OCI-M2 (cell line): ENCODE measurements at regions not wholly inside any gene's neighbourhood (a gene's known extent, or its start where the extent isn't known, plus 50 kb on each side); places are given as distances from the start of the nearest gene placed in this dataset.
"Not testable (repeated sequence)": the region's sequence is repeated elsewhere in the genome, so short reads cannot be mapped to it uniquely, and the experiment has no call there.

Experiments used
- DNase-seq: peaks from one replicate; lab custom pipeline; 2025; ENCODE audit not compliant: unreplicated experiment; lab: John Stamatoyannopoulos, UW

DNA sequence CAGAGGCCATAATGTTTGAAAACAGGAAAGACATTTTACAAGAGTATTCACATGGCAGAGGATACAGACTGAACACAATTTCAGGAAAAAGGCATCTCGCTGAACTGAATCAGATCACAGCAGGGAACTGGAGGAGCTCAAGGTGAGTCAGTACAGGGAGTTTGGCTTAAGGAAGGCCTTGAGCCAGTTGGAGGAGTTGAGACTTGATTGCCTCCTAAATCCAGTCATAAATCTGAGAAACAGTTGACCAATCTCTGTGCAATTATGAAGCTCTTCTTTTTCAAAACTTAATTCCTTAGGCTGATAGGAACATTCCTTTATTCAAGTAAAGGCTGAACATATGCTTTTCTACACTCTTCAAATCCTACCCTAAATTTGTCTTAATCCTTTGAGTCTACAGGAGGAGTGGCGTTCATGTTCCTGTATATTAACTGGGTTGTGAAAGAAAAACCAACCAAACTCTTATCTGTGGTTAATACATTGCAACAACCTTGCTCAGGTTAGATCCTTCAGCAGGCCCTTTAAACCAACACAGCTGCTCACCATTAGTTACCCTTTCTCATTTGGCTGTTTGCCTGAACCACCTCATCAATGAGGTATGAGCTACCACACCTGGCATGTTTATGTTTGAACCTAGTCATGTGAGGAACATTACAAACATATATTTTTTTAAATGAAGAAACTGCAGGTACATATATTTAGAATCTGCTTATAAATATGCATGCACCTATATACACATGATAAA is 404.1 kb upstream of the ATP11B start:
- DNase-seq, result no peak

GRCh38 chr3:182390421-182390820 is 402.9 kb upstream of the ATP11B start:
- no peak for DNase-seq

GRCh38 chr3:182392182-182392937 is 400.9 kb upstream of the ATP11B start:
- no peak for DNase-seq

- no peak for DNase-seq
Measured at GRCh38 chr3:182393151-182393550, 400.2 kb upstream of the ATP11B start.

- no peak for DNase-seq
Measured at GRCh38 chr3:182393830-182394367, 399.4 kb upstream of the ATP11B start.

GRCh38 chr3:182397164-182397563 is 396.1 kb upstream of the ATP11B start:
- no peak for DNase-seq

- no peak for DNase-seq
Measured at GRCh38 chr3:182399978-182400737, 393.1 kb upstream of the ATP11B start.

- DNase-seq, result no peak
Measured at GRCh38 chr3:182400838-182401237, 392.5 kb upstream of the ATP11B start.

DNA sequence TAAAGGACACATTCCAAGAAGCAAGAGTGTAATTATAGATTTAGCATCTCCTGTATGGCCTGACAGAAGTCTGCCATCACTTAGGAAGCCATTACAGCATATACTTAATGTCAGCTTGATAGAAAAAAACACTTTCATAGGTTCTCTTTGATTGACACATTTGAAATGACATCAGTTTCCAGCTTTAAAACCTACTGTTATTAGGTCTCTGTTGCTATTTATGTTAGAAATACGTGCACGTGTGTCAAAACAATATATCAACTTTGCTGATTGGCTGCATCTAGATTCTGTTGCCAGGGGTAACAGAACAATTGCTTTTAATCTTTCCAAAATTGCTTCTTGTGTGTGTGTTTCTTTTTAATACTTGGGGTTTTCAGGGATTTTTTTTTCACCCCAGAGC is 389.3 kb upstream of the ATP11B start:
- no peak for DNase-seq

- no peak for DNase-seq
Measured at GRCh38 chr3:182405759-182406158, 387.5 kb upstream of the ATP11B start.

DNA sequence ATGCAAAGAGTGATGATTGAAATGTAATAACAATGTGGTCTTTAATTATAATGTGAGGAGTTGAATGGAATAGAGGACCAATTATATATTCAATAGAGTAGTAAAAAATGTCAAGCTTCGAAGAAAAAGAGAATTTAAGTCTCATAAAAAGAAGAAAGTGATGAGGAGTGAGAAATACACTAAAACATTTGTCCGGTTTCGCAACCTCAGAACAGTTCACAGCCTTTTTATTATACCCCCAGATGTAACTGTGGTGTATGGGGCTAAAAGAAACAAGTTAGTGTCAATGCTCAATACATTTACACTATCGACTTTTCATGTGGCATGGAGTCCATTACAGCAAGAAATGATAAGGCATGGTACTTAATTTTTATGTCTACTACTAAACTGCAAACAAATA is 386.5 kb upstream of the ATP11B start:
- no peak for DNase-seq

GRCh38 chr3:182410051-182410450 is 383.3 kb upstream of the ATP11B start:
- DNase-seq, result no peak

DNA sequence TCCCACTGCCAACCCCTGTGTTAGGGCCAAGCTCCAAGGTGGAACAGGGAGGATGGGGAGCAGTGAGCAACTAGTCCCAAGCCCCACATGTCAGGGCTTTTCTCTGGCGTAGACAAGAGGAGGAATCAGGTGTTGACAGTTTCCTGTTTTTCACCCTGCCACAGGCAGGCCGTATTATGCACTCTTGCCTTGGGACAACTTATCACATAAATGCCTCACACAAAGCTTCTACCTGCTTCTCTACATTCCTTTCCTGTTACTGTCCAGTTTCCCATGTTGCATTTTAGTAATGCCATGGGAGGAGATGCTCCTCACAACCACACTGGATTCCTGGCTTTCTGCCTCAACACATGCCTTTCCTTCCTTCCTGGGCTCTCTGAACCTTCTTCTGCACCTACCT is 381.2 kb upstream of the ATP11B start:
- DNase-seq, result no peak

DNA sequence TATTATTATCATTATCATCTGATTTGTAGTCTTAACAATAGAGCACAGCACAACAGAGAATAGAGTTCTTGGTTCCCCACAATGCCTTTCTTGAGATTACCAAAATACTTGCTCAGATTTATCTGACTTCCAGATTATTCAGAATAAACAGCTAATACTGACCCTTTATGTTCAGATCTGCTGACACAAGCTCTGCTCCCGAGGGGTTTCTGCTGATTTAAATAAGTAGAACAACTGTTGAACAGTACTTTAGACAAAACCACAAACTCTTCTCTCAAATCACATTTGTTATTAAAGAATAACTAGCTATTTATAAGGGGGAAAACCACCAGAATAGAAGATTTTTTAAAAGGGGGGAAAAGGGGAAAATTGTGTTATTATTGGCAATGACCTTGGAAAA is 380.2 kb upstream of the ATP11B start:
- no peak for DNase-seq

DNA sequence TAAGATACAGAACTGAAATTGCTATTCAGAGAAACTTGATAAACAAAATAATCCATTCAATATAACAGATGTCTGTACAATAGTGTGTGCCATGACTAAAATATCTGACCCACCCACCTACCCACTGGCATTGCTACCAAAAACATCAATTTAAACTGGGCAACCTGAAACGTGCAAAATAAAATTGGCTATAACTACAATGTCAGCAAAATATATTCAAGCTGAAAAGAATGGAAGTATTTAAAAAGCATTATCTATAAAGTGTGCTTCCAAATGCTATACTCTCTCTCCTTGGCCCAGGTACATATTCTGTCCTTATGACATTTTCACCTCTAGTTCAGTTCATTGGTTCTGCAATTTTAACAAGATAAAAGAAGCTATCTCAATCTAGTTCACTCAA is 379.6 kb upstream of the ATP11B start:
- DNase-seq, result no peak

- no peak for DNase-seq
Measured at GRCh38 chr3:182414586-182414985, 378.7 kb upstream of the ATP11B start.

- DNase-seq, result no peak
Measured at GRCh38 chr3:182420741-182421140, 372.6 kb upstream of the ATP11B start.

GRCh38 chr3:182424006-182424405 is 369.3 kb upstream of the ATP11B start:
- no peak for DNase-seq

GRCh38 chr3:182425926-182426718 is 367.2 kb upstream of the ATP11B start:
- not testable (repeated sequence) for DNase-seq

DNA sequence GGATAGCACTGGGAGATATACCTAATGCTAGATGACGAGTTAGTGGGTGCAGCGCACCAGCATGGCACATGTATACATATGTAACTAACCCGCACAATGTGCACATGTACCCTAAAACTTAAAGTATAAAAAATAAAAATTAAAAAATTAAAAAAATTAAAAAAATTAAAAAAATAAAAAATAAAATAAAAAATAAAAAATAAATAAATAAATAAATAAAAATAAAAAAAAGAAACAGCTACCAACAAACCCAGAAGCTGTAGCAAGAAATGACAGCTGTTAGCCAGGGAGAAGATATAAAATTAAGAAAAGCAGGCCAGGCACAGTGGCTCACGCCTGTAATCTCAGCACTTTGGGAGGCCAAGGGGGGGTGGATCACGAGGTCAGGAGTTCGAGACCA is 361.3 kb upstream of the ATP11B start:
- not testable (repeated sequence) for DNase-seq

DNA sequence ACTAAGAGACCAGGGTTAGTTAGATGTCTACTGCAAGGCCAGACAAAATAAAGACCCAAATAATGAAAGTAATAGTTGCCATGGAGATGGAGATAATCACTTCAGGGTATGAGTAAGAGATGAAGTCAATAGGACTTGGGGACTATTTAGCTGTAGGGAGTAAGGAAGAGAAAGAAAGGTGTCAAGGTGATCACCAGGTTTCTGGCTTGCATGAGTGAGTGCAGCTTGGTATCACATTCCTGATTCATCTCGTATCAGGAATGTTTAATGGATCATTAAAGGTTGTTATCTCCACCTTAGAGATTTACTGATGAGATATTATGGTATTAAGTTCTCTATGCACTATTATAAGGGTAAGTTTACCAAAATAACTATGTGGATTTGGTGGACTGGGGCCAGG is 357.4 kb upstream of the ATP11B start:
- no peak for DNase-seq
